ENCODE measurements at regions not wholly inside any gene's neighbourhood (a gene's known extent, or its start where the extent isn't known, plus 50 kb on each side); places are given as distances from the start of the nearest gene placed in this dataset.
"Not testable (repeated sequence)": the region's sequence is repeated elsewhere in the genome, so short reads cannot be mapped to it uniquely, and the experiment has no call there.

DNA sequence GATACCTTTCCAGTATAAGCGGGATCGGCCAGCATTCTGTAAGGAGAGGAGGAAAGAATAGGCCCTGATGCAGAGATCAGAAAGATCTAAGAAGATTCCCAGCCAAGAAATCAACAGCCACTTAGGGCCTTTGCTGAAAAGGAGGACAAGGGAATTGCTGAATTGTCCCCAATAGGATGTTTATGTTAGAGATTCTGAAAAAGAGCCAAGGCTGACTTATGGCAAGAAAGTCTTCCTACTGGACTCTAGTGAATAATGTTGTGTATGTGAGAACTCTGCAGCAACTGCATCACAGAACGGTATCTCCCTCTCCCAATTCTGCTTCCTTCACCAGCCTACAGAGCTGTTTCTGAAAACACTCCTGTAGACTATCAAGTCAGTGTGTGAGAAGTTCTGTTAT, 298.0 kb upstream of the CXADR start:
- no peak overlapping the region for H3K4me3 ChIP-seq (ENCODE audit: low read depth, low read length)
- H3K27ac ChIP-seq = no peak overlapping the region
- TF ChIP-seq, protein P1, sequence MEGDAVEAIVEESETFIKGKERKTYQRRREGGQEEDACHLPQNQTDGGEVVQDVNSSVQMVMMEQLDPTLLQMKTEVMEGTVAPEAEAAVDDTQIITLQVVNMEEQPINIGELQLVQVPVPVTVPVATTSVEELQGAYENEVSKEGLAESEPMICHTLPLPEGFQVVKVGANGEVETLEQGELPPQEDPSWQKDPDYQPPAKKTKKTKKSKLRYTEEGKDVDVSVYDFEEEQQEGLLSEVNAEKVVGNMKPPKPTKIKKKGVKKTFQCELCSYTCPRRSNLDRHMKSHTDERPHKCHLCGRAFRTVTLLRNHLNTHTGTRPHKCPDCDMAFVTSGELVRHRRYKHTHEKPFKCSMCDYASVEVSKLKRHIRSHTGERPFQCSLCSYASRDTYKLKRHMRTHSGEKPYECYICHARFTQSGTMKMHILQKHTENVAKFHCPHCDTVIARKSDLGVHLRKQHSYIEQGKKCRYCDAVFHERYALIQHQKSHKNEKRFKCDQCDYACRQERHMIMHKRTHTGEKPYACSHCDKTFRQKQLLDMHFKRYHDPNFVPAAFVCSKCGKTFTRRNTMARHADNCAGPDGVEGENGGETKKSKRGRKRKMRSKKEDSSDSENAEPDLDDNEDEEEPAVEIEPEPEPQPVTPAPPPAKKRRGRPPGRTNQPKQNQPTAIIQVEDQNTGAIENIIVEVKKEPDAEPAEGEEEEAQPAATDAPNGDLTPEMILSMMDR (IDR thresholded peaks at IDR 0.05; ENCODE audit: low read depth, low read length, missing control alignments) = no peak
- in situ Hi-C loops (cut with HindIII; ENCODE audit: low pct_ligation_motif_present, low sequenced_read_pairs) = no loop called here
- H3K27me3 ChIP-seq (replicated peaks) = no peaks in the 10 kb centered on the region
- no peaks in the 10 kb centered on the region for H3K36me3 ChIP-seq (replicated peaks)
- no peak for DNase-seq

DNA sequence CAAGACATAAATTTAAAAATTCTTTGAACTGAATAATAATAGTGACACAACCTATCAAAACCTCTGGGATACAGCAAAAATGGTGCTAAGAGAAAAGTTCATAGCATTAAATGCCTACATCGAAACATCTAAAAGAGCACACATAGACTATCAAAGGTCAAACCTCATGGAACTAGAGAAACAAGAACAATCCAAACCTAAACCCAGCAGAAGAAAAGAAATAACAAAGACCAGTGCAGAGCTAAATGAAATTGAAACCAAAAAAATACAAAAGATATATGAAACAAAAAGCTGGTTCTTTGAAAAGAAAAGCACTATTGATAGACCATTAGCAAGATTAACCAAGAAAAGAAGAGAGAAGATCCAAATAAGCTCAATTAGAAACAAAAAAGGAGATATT, 293.8 kb upstream of the CXADR start:
- H3K4me3 ChIP-seq (ENCODE audit: low read depth, low read length); in situ Hi-C loops (cut with HindIII; ENCODE audit: low pct_ligation_motif_present, low sequenced_read_pairs); H3K36me3 ChIP-seq (replicated peaks); H3K27ac ChIP-seq; DNase-seq; H3K27me3 ChIP-seq (replicated peaks): not testable (repeated sequence)

DNA sequence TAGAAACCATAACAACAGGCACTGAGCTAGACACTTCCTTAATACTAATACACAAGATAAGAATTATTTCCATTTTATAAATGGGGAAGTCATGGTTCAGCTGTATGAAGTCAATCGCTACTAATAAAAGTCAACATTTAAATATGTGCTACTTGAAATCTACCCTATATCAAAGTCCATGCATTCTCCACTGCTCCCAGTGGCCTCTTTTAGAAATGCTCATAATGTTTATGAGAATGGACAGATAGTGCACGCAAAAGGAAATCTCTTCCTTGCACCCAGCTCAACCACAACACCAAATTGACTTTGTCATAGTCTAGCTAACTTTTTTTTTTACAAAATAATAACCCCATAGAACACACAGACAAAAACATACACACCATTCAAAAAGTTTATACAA, 281.7 kb upstream of the CXADR start:
- no peaks in the 10 kb centered on the region for H3K36me3 ChIP-seq (replicated peaks)
- DNase-seq = no peak
- no peak overlapping the region for H3K4me3 ChIP-seq (ENCODE audit: low read depth, low read length)
- in situ Hi-C loops (cut with HindIII; ENCODE audit: low pct_ligation_motif_present, low sequenced_read_pairs) = no loop called here
- H3K27me3 ChIP-seq (replicated peaks) = no peaks in the 10 kb centered on the region
- TF ChIP-seq, protein P1 (IDR thresholded peaks at IDR 0.05; ENCODE audit: low read depth, low read length, missing control alignments) = no peak
- H3K27ac ChIP-seq = no peak overlapping the region

DNA sequence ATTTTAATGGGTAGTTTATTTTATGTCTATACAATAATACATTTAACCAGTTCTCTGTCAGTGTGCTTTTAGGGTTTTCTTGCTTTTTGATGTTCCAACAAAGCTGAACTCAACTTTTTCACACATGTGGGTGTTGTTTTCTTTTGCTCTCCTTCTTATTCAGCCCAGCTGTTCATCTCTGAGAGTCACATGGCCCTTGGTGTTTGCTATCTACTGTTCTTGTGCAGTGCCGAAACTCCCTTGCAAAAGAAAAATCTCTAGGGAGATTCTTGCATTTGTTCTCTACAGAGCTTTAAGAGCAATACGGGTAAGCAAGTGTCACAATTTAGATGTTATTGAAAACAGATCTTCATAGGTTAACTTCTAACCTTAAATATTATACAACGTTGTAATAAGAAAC, 281.1 kb upstream of the CXADR start:
- Histone ChIP-seq H3K27me3 (replicated peaks) (no peaks in the 10 kb centered on the region), H3K27ac (no peak overlapping the region), H3K36me3 (replicated peaks) (no peaks in the 10 kb centered on the region), H3K4me3 (ENCODE audit: low read depth, low read length) (no peak overlapping the region)
- no peak for DNase-seq
- in situ Hi-C loops (cut with HindIII; ENCODE audit: low pct_ligation_motif_present, low sequenced_read_pairs) = no loop called here
- TF ChIP-seq, protein P1 (IDR thresholded peaks at IDR 0.05; ENCODE audit: low read depth, low read length, missing control alignments) = no peak

DNA sequence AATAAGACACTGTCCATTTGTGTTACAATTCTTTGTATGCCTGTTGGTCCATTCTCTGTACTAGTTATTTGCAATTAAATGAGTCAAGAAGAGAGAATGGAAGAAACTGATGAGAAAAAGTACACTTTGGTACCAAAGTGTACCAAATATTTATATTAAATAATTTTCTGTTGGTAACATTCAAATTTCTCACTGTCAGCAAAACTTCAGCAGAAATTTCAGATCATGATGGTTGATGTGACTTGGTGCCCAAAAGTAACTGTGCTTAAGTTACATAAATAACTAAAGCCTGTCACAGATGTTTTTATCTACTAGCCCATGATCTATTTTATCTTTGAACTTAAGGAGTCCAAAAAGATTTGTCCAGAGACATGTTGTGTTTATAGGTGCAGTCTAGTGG, 274.4 kb upstream of the CXADR start:
- Histone ChIP-seq H3K36me3 (replicated peaks) (no peaks in the 10 kb centered on the region), H3K27me3 (replicated peaks) (no peaks in the 10 kb centered on the region), H3K4me3 (ENCODE audit: low read depth, low read length) (no peak overlapping the region), H3K27ac (no peak overlapping the region)
- in situ Hi-C loops (cut with HindIII; ENCODE audit: low pct_ligation_motif_present, low sequenced_read_pairs) = no loop called here
- no peak for DNase-seq
- TF ChIP-seq, protein P1 (IDR thresholded peaks at IDR 0.05; ENCODE audit: low read depth, low read length, missing control alignments) = no peak

DNA sequence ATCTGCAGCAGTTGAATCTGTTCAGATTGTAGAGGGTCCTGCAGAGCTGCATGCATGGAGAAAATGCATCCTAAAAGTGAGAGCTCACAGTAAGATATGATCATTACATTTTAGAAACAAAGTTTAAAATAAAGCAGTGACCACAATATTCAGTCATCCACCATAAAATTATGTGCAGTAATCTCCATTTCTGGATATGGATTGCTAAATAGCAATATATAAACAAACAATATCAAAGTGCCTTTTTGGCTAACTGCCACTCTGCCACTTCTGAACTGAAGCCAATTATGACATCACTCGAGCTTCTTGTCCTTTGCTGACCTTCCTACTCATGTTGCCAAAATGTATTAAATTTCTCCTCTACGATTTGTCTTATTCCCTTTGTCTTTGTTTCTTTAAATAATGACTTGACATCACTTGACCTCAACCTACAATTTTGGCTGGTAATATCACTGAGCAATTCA, 262.0 kb upstream of the CXADR start:
- no peak overlapping the region for H3K27ac ChIP-seq
- peak; percentile 24 for DNase-seq
- H3K36me3 ChIP-seq (replicated peaks) = no peaks in the 10 kb centered on the region
- H3K27me3 ChIP-seq (replicated peaks) = no peaks in the 10 kb centered on the region
- in situ Hi-C loops (cut with HindIII; ENCODE audit: low pct_ligation_motif_present, low sequenced_read_pairs) = no loop called here
- TF ChIP-seq, protein P1 (IDR thresholded peaks at IDR 0.05; ENCODE audit: low read depth, low read length, missing control alignments) = no peak
- no peak overlapping the region for H3K4me3 ChIP-seq (ENCODE audit: low read depth, low read length)
